Liver (tissue), 8 donors: ENCODE measurements at regions not wholly inside any gene's neighbourhood (a gene's known extent, or its start where the extent isn't known, plus 50 kb on each side); places are given as distances from the start of the nearest gene placed in this dataset.

ENCODE experiments used
- DNase-seq: peaks from one replicate; pipeline ENCODE4 v3.0.0-alpha.2; 2017; ENCODE audit warnings: low spot score
- H3K27ac ChIP-seq, 2 donors: one replicate each; pipeline ENCODE4 v1.7.0; 2013; ENCODE audit warnings: inconsistent platforms in 2 of 2, low read length in 2 of 2, control low read depth in 1 of 2, low read depth in 1 of 2, mild to moderate bottlenecking in 1 of 2
- H3K27me3 ChIP-seq, 4 donors: one replicate each; pipeline versions ENCODE4 v1.6.1 to v1.7.0; 2013; ENCODE audit warnings: low read length in 3 of 4, inconsistent platforms in 1 of 4, mild to moderate bottlenecking in 1 of 4, moderate library complexity in 1 of 4; ENCODE audit not compliant: control insufficient read depth in 4 of 4, insufficient read depth in 4 of 4
- H3K36me3 ChIP-seq, 4 donors: one replicate each; pipeline versions ENCODE4 v1.6.1 to v1.7.0; 2013; ENCODE audit warnings: low read length in 3 of 4, mild to moderate bottlenecking in 3 of 4, low read depth in 1 of 4, moderate library complexity in 1 of 4; ENCODE audit not compliant: control insufficient read depth in 4 of 4, insufficient read depth in 3 of 4
- H3K4me1 ChIP-seq, 4 donors: one replicate each; pipeline versions ENCODE4 v1.6.1 to v1.7.0; 2013; ENCODE audit warnings: low read length in 3 of 4, mild to moderate bottlenecking in 3 of 4, moderate library complexity in 1 of 4; ENCODE audit not compliant: control insufficient read depth in 4 of 4, insufficient read depth in 4 of 4
- H3K4me3 ChIP-seq, 3 donors: one replicate each; pipeline versions ENCODE4 v1.6.1 to v1.7.0; 2013; ENCODE audit warnings: low read length in 3 of 3, control low read depth in 1 of 3, low read depth in 1 of 3, mild to moderate bottlenecking in 1 of 3
- H3K9ac ChIP-seq, 2 donors: one replicate each; pipeline ENCODE4 v1.7.0; 2013; ENCODE audit warnings: low read length in 2 of 2, mild to moderate bottlenecking in 2 of 2, moderate library complexity in 2 of 2, control low read depth in 1 of 2, low read depth in 1 of 2
- H3K9me3 ChIP-seq, 4 donors: one replicate each; pipeline versions ENCODE4 v1.6.1 to v1.7.0; 2013; ENCODE audit warnings: low read length in 3 of 4; ENCODE audit not compliant: control insufficient read depth in 4 of 4
- EGR1 ChIP-seq, 2 donors: IDR thresholded peaks; 2 replicates each; pipeline ENCODE4 v1.6.1; 2016 to 2018; ENCODE audit warnings: antibody characterized with exemption in 2 of 2, low read depth in 2 of 2
- FOXA1 ChIP-seq: IDR thresholded peaks from 2 replicates; pipeline ENCODE4 v1.6.1; 2016; ENCODE audit warnings: antibody characterized with exemption
- FOXA2 ChIP-seq: IDR thresholded peaks from 2 replicates; pipeline ENCODE4 v1.6.1; 2016; ENCODE audit warnings: antibody characterized with exemption
- GABPA ChIP-seq, 2 donors: IDR thresholded peaks in 1 of 2; conservative IDR thresholded peaks in 1 of 2; 2 replicates each; pipeline ENCODE4 v1.6.1; 2016; ENCODE audit warnings: antibody characterized with exemption in 2 of 2, mild to moderate bottlenecking in 1 of 2, moderate library complexity in 1 of 2
- HNF4A ChIP-seq, 2 donors: conservative IDR thresholded peaks; 2 replicates each; pipeline ENCODE4 v1.6.1; 2016; ENCODE audit warnings: antibody characterized with exemption in 2 of 2, mild to moderate bottlenecking in 2 of 2
- HNF4G ChIP-seq: IDR thresholded peaks from 2 replicates; pipeline ENCODE4 v1.6.1; 2016; ENCODE audit warnings: antibody characterized with exemption
- JUND ChIP-seq, 2 donors: IDR thresholded peaks; 2 replicates each; pipeline ENCODE4 v1.6.1; 2016; ENCODE audit warnings: antibody characterized with exemption in 2 of 2
- NR2F2 ChIP-seq: IDR thresholded peaks from 2 replicates; pipeline ENCODE4 v1.6.1; 2016; ENCODE audit warnings: antibody characterized with exemption
- RAD21 ChIP-seq, 2 donors: IDR thresholded peaks; 2 replicates each; pipeline ENCODE4 v1.6.1; 2016; ENCODE audit warnings: antibody characterized with exemption in 2 of 2, mild to moderate bottlenecking in 2 of 2
- RXRA ChIP-seq, 2 donors: IDR thresholded peaks; 2 replicates each; pipeline ENCODE4 v1.6.1; 2017 to 2018; ENCODE audit warnings: antibody characterized with exemption in 2 of 2, mild to moderate bottlenecking in 1 of 2
- SP1 ChIP-seq: IDR thresholded peaks from 2 replicates; pipeline ENCODE4 v1.6.1; 2018; ENCODE audit warnings: antibody characterized with exemption, mild to moderate bottlenecking
- TAF1 ChIP-seq: conservative IDR thresholded peaks from 2 replicates; pipeline ENCODE4 v1.6.1; 2016; ENCODE audit warnings: antibody characterized with exemption, mild to moderate bottlenecking
- YY1 ChIP-seq: IDR thresholded peaks from 2 replicates; pipeline ENCODE4 v1.6.1; 2016; ENCODE audit warnings: antibody characterized with exemption, mild to moderate bottlenecking
- WGBS: extraction: QIAGEN DNeasy Blood & Tissue Kit; methylation state at CpG from one replicate; pipeline ENCODE4 v1.1.7; 2013; 5-methylcytosine and 5-hydroxymethylcytosine counted together
- TF ChIP-seq, protein P1 (sequence below): fragments of 150-350 bp; IDR thresholded peaks from 2 replicates; pipeline ENCODE4 v1.5.1; 2017; ENCODE audit warnings: improper control_type of control experiment, low read depth, low read length; ENCODE audit not compliant: missing input control
- TF ChIP-seq, protein P2 (sequence below): IDR thresholded peaks from 2 replicates; pipeline ENCODE4 v1.6.1; 2016; ENCODE audit warnings: antibody characterized with exemption
- TF ChIP-seq, protein P3 (sequence below): IDR thresholded peaks from 2 replicates; pipeline ENCODE4 v1.6.1; 2016; ENCODE audit warnings: antibody characterized with exemption, mild to moderate bottlenecking
- TF ChIP-seq, protein P4 (sequence below): IDR thresholded peaks from 2 replicates; pipeline ENCODE4 v1.6.1; 2016; ENCODE audit warnings: antibody characterized with exemption
- TF ChIP-seq, protein P5 (sequence below): IDR thresholded peaks from 2 replicates; pipeline ENCODE4 v1.6.1; 2016; ENCODE audit warnings: antibody characterized with exemption
- donor health status: healthy.
- donor health status: healthy.
- donor health status: healthy.
- donor health status: healthy.
- donor health status: healthy.

DNA sequence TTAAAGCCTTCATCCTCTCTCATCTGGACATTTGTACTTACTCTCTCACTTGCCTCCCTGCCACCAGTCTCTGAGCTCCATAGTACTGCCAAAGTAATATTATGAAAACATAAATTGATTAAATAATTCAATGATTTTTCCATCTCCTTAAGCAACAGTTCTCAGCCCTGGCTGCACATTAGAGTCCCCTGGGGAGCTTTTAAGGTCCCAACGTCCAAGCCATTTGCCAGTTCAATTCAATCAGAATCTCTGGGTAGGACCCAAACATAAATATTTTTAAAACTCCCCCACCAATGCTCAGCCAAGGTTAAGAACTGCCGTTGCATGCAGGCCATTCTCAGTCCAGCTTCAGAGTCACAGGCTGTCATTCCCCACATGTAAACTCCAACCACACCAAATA lies 114.4 kb upstream of the BMAL1 start:
- TF ChIP-seq NR2F2 = no peak
- no peak for TF ChIP-seq HNF4G
- TF ChIP-seq, protein P1, sequence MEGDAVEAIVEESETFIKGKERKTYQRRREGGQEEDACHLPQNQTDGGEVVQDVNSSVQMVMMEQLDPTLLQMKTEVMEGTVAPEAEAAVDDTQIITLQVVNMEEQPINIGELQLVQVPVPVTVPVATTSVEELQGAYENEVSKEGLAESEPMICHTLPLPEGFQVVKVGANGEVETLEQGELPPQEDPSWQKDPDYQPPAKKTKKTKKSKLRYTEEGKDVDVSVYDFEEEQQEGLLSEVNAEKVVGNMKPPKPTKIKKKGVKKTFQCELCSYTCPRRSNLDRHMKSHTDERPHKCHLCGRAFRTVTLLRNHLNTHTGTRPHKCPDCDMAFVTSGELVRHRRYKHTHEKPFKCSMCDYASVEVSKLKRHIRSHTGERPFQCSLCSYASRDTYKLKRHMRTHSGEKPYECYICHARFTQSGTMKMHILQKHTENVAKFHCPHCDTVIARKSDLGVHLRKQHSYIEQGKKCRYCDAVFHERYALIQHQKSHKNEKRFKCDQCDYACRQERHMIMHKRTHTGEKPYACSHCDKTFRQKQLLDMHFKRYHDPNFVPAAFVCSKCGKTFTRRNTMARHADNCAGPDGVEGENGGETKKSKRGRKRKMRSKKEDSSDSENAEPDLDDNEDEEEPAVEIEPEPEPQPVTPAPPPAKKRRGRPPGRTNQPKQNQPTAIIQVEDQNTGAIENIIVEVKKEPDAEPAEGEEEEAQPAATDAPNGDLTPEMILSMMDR = no peak
- TF ChIP-seq FOXA2 = no peak
- TF ChIP-seq FOXA1 = no peak
- no peak for TF ChIP-seq RAD21 (IDR thresholded peaks at IDR 0.05)
- no peak for TF ChIP-seq TAF1
- TF ChIP-seq RXRA (IDR thresholded peaks at IDR 0.05) = no peak
- no peak for TF ChIP-seq HNF4A (conservative IDR thresholded peaks at IDR 0.05)
- no peak for TF ChIP-seq GABPA (IDR thresholded peaks at IDR 0.05 in 1 of 2, conservative IDR thresholded peaks at IDR 0.05 in 1 of 2)
- TF ChIP-seq, protein P2, sequence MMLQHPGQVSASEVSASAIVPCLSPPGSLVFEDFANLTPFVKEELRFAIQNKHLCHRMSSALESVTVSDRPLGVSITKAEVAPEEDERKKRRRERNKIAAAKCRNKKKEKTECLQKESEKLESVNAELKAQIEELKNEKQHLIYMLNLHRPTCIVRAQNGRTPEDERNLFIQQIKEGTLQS = no peak
- TF ChIP-seq, protein P3, sequence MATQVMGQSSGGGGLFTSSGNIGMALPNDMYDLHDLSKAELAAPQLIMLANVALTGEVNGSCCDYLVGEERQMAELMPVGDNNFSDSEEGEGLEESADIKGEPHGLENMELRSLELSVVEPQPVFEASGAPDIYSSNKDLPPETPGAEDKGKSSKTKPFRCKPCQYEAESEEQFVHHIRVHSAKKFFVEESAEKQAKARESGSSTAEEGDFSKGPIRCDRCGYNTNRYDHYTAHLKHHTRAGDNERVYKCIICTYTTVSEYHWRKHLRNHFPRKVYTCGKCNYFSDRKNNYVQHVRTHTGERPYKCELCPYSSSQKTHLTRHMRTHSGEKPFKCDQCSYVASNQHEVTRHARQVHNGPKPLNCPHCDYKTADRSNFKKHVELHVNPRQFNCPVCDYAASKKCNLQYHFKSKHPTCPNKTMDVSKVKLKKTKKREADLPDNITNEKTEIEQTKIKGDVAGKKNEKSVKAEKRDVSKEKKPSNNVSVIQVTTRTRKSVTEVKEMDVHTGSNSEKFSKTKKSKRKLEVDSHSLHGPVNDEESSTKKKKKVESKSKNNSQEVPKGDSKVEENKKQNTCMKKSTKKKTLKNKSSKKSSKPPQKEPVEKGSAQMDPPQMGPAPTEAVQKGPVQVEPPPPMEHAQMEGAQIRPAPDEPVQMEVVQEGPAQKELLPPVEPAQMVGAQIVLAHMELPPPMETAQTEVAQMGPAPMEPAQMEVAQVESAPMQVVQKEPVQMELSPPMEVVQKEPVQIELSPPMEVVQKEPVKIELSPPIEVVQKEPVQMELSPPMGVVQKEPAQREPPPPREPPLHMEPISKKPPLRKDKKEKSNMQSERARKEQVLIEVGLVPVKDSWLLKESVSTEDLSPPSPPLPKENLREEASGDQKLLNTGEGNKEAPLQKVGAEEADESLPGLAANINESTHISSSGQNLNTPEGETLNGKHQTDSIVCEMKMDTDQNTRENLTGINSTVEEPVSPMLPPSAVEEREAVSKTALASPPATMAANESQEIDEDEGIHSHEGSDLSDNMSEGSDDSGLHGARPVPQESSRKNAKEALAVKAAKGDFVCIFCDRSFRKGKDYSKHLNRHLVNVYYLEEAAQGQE = no peak
- TF ChIP-seq, protein P4, sequence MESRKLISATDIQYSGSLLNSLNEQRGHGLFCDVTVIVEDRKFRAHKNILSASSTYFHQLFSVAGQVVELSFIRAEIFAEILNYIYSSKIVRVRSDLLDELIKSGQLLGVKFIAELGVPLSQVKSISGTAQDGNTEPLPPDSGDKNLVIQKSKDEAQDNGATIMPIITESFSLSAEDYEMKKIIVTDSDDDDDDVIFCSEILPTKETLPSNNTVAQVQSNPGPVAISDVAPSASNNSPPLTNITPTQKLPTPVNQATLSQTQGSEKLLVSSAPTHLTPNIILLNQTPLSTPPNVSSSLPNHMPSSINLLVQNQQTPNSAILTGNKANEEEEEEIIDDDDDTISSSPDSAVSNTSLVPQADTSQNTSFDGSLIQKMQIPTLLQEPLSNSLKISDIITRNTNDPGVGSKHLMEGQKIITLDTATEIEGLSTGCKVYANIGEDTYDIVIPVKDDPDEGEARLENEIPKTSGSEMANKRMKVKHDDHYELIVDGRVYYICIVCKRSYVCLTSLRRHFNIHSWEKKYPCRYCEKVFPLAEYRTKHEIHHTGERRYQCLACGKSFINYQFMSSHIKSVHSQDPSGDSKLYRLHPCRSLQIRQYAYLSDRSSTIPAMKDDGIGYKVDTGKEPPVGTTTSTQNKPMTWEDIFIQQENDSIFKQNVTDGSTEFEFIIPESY = no peak
- no peak for TF ChIP-seq SP1
- TF ChIP-seq EGR1 (IDR thresholded peaks at IDR 0.05; ENCODE audit: low read depth in 2 of 2) = no peak
- TF ChIP-seq YY1 = no peak
- Histone ChIP-seq H3K36me3 (no peaks in the 10 kb centered on the region), H3K4me1 (no peaks in the 10 kb centered on the region), H3K27me3 (no peaks in the 10 kb centered on the region), H3K9ac (no peak overlapping the region), H3K4me3 (no peak overlapping the region), H3K9me3 (no peaks in the 10 kb centered on the region), H3K27ac (no peak overlapping the region)
- DNase-seq = no peak
- WGBS = 54% methylated on average over 2 of the region's 2 CpGs

DNA sequence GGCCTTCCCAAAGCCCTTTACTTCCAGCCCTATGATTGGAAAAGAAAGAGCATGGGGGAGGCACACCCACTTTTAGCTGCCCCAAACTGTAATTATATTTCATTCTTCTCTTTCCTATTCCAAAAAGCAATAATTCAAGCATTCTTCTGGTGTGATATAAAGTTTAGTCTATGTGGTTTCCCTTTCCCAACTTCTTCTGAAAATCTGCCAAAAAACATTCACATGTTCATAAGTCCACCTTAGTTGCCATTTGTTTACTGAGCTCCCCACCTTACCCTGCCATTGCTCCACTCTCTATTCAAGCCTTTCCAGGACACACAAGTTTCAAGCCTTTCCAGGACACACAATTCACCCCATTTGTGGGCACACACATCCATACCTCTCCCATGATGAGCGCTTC lies 111.6 kb upstream of the BMAL1 start:
- no peak for TF ChIP-seq NR2F2
- no peak for TF ChIP-seq EGR1 (IDR thresholded peaks at IDR 0.05; ENCODE audit: low read depth in 2 of 2)
- no peak for TF ChIP-seq FOXA1
- no peak for TF ChIP-seq JUND (IDR thresholded peaks at IDR 0.05)
- no peak for TF ChIP-seq HNF4A (conservative IDR thresholded peaks at IDR 0.05)
- TF ChIP-seq YY1 = no peak
- no peak for TF ChIP-seq RXRA (IDR thresholded peaks at IDR 0.05)
- TF ChIP-seq, protein P2 = no peak
- TF ChIP-seq, protein P5, sequence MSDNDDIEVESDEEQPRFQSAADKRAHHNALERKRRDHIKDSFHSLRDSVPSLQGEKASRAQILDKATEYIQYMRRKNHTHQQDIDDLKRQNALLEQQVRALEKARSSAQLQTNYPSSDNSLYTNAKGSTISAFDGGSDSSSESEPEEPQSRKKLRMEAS = no peak
- TF ChIP-seq, protein P1 = no peak
- TF ChIP-seq, protein P4 = no peak
- H3K4me1 ChIP-seq = no peaks in the 10 kb centered on the region
- H3K9ac ChIP-seq = no peak overlapping the region
- 51% methylated on average over 1 of the region's 1 CpG for whole genome bisulfite sequencing
- peaks cover 0 to 3% (median 0%) of the 10 kb centered on the region in 4 donors for H3K27me3 ChIP-seq
- no peaks in the 10 kb centered on the region for H3K36me3 ChIP-seq
- no peaks in the 10 kb centered on the region for H3K9me3 ChIP-seq
- no peak overlapping the region for H3K27ac ChIP-seq
- DNase-seq = no peak
- H3K4me3 ChIP-seq = no peak overlapping the region
